ENCODE measurements at regions not wholly inside any gene's neighbourhood (a gene's known extent, or its start where the extent isn't known, plus 50 kb on each side); places are given as distances from the start of the nearest gene placed in this dataset.
"Not testable (repeated sequence)": the region's sequence is repeated elsewhere in the genome, so short reads cannot be mapped to it uniquely, and the experiment has no call there.

GRCh38 chr10:4186849-4187540 is 402.0 kb upstream of the KLF6 start:
- no peak for DNase-seq

GRCh38 chr10:4183761-4184261 is 398.8 kb upstream of the KLF6 start:
- DNase-seq = peak in 1 of 2 experiments; percentile 28

- DNase-seq = no peak
Observed at GRCh38 chr10:4181621-4182049, 396.6 kb upstream of the KLF6 start.

DNA sequence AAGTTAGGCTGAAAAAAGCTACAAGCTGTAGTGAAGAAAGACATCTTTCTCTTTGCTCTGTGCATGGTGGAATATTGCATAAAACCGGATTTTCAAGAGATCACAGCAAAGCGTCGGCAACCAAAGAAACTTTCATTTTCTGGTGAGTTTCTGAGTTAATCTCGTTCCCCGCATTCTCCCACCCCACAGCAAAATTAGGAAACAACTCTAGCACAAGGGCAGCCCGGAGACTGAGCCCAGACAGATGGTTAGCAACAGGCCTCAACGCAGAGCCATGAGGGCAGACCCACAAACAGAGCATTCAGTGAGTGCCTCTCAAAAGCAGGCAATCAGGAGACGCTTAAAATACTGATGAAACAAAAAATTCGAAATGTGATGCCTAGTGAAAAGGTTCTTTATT is 396.1 kb upstream of the KLF6 start:
- no peak for DNase-seq

DNA sequence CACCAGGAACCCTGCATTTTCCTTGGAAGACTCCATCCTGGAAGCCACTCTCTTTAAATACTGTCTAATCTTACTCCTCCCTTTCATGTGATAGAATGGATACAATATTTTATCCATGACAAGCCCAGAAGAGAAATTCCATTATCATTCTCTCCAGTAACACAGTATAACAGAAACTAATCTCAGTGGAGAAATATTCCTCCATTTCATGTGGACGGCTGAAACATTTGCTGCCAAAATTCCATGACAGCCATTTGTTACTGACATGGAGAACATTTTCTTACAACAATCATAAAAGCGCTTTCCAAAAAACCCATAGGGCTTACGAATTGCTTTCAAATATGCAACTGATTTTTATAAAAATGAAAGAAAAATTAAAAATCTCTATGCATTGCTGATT is 392.8 kb upstream of the KLF6 start:
- no peak for DNase-seq

DNA sequence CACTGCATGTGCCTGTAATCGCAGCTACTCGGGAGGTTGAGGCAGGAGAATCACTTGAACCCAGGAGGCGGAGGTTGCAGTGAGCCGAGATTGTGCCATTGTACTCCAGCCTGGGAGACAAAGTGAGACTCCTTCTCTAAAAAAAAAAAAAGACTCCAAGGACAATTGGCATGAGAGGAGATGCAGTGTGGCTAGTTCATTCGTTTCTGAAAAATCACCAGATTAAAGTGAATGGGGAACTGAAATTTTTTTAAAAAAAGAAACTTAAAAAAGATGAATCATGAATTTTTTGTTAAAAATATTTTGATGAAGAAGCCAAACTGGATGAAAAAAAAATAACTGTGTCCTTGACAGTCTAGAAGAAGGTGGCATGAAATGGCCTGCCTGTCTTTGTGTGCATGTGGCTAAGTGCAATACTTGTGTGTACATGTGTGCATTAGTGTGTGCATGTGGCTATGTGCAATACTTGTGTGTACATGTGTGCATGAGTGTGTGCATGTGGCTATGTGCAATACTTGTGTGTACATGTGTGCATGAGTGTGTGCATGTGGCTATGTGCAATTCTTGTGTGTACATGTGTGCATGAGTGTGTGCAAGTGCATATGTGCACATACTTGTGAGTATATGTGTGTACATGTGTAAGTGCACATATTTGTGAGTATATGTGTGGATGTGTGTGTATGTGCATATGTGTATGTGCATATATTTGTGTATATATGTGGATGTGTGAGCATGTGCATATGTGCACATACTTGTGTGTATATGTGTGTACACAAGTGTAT is 391.7 kb upstream of the KLF6 start:
- DNase-seq = no peak

- peak in 1 of 2 experiments; percentile 40 for DNase-seq
Observed at GRCh38 chr10:4174197-4174596, 389.2 kb upstream of the KLF6 start.

DNA sequence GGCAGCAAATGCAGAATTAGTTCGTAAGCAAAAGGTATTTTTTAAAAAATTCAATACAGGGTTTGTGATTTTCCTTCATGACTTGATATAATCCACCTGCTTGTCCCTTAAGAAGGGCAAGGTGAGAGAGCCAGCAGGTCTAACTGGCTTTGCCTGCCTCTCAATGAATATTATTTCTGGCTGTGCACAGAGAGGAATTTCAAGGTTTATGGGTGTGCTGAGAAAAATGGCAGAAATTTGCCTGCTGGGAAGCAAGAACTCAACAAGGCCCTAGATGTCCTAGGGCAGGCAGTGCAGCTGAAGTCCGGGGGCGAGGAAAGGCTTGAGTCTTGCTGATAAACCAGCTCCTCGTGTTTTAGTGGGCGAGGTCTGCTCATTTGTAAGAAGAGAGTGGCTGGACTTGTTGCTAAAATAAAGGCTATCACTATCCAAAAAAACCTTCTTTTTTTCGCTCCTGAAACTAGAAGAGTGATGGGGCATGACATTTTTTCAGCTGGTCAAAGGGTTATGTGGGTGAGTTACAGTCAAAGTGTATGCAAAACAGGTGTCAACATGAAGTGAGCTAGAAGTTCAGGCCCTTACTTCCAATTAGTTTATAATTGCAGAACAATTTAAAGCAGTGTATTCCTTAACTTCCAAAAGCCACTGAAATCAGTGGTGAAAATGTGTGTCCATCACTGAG is 385.8 kb upstream of the KLF6 start:
- DNase-seq = no peak

DNA sequence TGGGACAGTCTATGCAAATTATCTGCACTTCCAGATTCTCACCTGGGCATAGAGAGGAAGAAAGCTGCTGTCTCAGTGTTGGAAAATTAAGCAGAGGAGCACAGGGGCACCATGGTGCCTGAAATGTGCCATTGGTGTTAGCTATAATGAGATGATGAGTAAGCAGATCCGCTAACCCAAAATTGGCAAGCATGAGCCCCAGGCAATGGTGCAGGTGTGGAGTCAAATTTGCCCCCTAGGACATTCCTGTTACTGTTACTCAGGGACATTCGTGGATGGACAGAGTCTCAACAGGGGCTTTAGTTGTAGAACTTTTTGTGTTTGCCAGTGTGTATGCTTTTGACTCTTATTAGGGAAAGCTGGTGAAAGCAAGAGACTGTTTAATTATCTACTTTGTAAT is 385.2 kb upstream of the KLF6 start:
- no peak for DNase-seq

GRCh38 chr10:4169448-4169847 is 384.4 kb upstream of the KLF6 start:
- no peak for DNase-seq

DNA sequence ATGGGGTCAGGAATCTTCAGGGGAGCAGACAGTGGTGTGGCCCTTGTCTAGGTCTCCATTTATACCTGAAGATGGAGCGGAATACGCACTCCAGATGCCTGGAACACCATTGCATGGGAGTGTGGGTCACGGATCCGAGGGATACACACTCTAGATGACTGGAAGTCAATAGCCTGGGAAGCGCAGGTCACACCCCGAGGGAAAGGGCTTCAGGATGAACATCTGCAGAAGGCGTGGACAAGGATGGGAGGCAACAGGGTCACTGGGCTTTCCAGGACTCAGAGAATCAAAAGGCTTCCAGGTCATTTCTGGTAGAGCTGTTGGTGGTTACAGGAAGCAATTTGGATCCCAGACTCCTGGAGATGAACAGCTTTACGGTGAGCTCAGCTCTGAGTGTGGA is 382.2 kb upstream of the KLF6 start:
- no peak for DNase-seq

DNA sequence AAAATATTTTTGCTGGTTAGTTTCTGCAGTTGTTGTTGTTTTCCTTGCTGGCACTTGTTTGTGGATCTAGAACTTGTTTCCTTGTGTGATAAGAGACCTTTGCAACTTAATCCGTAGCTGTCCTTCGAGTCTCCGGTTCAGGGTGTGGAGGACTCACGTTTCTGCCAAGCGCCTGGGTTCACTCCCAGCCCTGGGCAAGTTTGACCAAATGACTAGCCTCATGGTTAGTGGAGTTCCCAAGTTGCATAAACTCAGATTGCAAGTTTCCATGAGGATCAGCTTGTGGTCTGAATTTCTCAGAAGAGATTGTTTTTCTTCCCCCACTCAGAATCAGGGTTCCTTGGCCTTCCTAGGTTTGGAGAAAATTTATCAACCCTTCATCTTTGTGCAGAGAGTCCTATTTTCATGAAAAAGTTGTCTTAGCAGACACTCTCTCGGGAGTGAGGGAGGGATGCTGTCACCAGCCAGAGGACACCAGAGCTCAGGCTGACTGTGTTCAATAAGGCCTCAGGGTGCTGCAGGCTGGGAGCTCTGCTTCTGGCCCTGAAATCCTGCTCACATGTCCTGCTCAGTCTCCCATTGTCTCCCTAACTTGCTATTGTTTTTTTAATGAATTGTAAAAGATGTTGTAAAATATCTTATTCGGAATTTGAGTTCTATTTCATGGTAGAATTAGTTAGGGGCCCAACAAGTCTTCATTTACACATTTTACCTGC is 377.7 kb upstream of the KLF6 start:
- no peak for DNase-seq

DNA sequence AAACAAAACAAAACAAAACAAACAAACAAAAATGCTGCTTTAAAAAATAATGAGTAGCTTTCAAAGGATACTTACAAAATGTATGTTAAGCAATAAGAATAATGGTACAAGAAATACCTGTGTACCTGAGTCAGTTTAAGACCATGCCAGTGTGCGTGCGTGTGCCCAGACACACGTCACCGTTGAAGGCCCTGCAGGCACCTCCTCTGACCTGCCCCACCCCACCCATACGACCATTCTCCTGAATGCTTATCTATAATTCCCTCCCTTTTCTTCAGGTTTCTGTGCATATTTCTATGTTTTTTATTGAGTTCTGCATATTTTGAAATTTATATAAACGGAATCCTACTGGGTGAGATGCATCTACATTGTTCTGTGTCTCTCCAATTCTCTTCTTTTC is 374.2 kb upstream of the KLF6 start:
- no peak for DNase-seq

DNA sequence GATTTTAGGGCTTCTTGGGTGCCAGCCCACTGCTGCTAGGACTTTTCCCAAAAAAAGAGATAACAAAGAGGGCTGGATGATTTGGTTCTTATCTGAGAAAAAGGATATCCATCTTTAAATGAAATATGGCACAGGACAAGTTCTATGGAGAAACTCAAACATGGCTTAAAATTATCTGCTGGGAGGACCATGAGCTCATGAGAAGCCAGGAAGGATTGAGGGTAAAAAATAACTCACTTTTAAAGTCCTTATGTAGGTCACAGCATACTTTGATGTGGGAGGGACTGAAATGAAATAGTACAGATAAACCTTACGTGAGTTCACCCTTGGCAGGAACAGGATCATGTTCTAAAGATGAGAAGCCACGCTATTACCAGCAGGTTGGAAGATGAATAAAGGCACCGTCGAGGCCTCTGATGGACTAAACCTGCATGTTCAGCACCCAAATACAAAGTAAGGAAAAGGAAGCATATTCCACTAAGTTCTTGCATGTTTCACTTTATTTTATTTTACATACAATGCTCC is 369.2 kb upstream of the KLF6 start:
- no peak for DNase-seq

- DNase-seq = no peak
Observed at GRCh38 chr10:4151466-4151865, 366.5 kb upstream of the KLF6 start.

GRCh38 chr10:4150676-4151075 is 365.7 kb upstream of the KLF6 start:
- DNase-seq = no peak

- DNase-seq = not testable (repeated sequence)
Observed at GRCh38 chr10:4149460-4149859, 364.5 kb upstream of the KLF6 start.

- DNase-seq = no peak
Observed at GRCh38 chr10:4147245-4147644, 362.2 kb upstream of the KLF6 start.

DNA sequence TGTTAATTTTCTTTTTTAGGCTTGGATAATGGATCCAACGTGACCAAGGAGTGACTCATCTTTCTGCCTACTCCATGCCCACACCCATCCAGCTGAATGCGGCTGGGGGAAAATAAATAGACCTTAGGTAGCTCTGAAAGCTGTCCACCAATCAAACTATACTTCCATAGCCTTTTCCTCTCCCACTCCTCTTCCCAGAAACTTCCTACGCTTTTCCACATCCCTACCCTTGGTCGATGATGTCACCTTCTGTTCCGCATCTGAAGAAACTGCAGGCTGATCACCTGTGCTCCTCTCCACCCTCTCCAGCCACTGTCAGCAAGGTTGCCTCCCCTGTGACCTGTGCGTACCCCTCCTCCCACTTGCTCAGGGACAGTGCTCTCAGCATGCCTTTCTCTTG is 359.8 kb upstream of the KLF6 start:
- DNase-seq = no peak

DNA sequence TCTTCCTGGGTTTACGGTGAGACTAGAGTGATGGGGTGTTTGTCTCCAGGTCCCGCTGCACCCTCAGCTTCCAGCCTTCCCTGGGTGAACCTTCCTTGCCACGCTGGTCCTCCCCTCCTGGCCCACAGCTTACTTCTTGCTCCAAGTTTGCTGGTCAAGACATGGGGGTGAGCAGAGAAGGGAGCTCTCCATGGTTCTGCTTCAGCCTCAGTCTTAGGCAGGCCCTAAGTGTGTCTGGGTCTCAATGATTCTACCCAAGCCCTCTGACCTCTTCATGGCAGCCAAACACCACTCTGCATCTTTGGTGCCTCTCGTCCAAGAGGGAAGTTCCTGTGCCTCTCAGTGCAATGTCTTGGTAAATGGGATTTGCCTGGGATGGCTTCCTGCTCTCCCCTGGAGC is 356.5 kb upstream of the KLF6 start:
- no peak for DNase-seq

DNA sequence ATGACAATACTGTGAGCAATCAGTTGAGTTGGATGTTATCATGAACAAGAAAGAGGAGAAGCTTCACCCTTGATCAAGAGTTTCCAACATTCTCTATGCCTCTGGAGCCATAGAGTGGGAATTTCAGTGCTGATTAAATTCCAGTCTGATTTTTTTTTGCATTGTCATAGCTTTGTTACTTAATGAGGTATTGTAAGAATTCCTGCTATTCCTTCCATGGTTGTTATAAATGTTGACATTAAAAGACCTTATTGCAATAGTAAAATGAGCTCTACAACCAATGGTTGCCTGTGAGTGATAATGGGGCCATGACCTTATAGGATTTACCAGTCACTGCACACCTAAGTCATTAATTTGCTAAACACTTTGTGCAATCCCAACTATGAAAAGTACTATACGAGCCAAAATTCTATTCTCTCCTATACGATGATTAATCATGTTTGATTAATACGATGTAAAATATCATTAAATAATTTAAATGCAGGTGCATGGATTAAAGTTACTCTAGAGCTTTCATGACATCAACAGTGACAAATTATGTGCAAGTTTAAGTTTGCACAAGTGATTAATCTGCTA is 353.2 kb upstream of the KLF6 start:
- DNase-seq = no peak

DNA sequence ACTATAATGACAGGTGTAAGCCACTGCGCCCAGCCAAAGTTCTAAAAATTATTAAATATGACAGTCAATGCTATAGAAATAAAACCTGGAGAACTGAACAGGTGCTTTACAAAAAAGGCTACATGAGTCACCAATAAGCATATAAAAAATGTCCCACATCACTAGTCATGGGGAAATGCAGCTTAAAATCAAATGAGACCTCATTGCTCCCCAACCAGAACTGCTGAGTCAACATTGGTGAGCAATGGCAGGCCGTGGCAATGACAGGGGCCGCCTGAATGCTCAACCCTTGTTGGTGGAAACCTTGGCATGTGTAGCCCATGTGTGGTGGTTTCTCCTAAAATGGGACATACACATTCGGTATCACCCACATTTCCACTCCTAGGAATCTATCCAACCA is 352.3 kb upstream of the KLF6 start:
- no peak for DNase-seq

- no peak for DNase-seq
Observed at GRCh38 chr10:4136121-4136520, 351.1 kb upstream of the KLF6 start.

Measured in NCI-H446 (cell line).